Breast epithelium (tissue), 3 donors: ENCODE measurements at regions not wholly inside any gene's neighbourhood (a gene's known extent, or its start where the extent isn't known, plus 50 kb on each side); places are given as distances from the start of the nearest gene placed in this dataset.

Experiments
- CTCF ChIP-seq, 3 donors: fragments of 450-650 bp; IDR thresholded peaks; one replicate each; pipeline ENCODE4 v1.5.1; 2016 to 2017; ENCODE audit warnings: antibody characterized with exemption in 3 of 3, mild to moderate bottlenecking in 3 of 3, moderate library complexity in 3 of 3
- POLR2A ChIP-seq: fragments of 450-650 bp; IDR thresholded peaks from one replicate; pipeline ENCODE4 v1.6.1; 2016; ENCODE audit warnings: antibody characterized with exemption, mild to moderate bottlenecking, moderate library complexity

DNA sequence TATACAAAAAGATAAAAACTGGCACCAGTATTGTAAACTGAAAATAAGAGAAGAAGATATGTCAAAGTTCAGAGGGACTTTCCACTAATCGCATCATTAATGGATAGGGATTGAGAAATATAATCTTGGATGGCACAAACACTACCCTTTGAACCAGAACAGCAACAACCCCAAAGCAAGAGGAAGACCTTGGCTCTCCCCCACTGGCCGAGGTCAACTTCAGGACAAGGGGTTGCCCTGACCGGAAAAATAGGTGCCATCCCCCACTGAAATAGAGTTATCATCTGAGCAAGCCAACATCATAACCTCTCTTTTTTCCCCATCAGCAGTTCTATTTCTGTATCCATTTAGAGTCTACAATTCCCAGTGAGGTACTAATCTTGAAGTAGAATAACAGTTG lies 72.4 kb upstream of the PCED1B start:
- TF ChIP-seq CTCF (IDR thresholded peaks at IDR 0.05) (no peak), POLR2A (no peak)
